MCF 10A (cell line): ENCODE measurements at regions not wholly inside any gene's neighbourhood (a gene's known extent, or its start where the extent isn't known, plus 50 kb on each side); places are given as distances from the start of the nearest gene placed in this dataset.

ENCODE experiments used
- BruUV-seq: library from RNA; stranded (reverse); fragments of 400-500 nt; replicated peaks from 2 replicates; lab custom pipeline; 2021; lab: Mats Ljungman, UMichigan
- CTCF ChIA-PET: fragments of 300-600 bp; sonication (Branson Sonifier 250); formaldehyde crosslinking; extraction: SDS; loops from one replicate; lab custom pipeline; 2021; ENCODE audit warnings: antibody characterized with exemption, inconsistent platforms; lab: Yijun Ruan, JAX
- POLR2A ChIA-PET: fragments of 300-600, 350-650 bp; sonication (Branson Sonifier 250); formaldehyde crosslinking; extraction: SDS; loops from one replicate; lab custom pipeline; 2020; ENCODE audit warnings: antibody characterized with exemption, inconsistent platforms; lab: Yijun Ruan, JAX
- DNase-seq: peaks from one replicate; pipeline ENCODE4 v3.0.0-alpha.2; 2018; ENCODE audit not compliant: unreplicated experiment
- H3K27ac Mint-ChIP-seq: one replicate; pipeline ENCODE4 v1.8.0; 2022; ENCODE audit warnings: mild to moderate bottlenecking, low read depth, mixed read lengths; ENCODE audit not compliant: unreplicated experiment
- H3K27me3 Mint-ChIP-seq: one replicate; pipeline ENCODE4 v1.8.0; 2022; ENCODE audit warnings: mixed read lengths; ENCODE audit not compliant: insufficient read depth, unreplicated experiment
- H3K36me3 Mint-ChIP-seq: one replicate; pipeline ENCODE4 v1.8.0; 2022; ENCODE audit warnings: mild to moderate bottlenecking, moderate library complexity, mixed read lengths; ENCODE audit not compliant: insufficient read depth, unreplicated experiment
- H3K4me1 Mint-ChIP-seq: one replicate; pipeline ENCODE4 v1.8.0; 2022; ENCODE audit warnings: mixed read lengths; ENCODE audit not compliant: insufficient read depth, unreplicated experiment
- H3K4me3 Mint-ChIP-seq: one replicate; pipeline ENCODE4 v1.8.0; 2022; ENCODE audit warnings: mild to moderate bottlenecking, moderate library complexity, mixed read lengths; ENCODE audit not compliant: unreplicated experiment
- H3K9me3 Mint-ChIP-seq: one replicate; pipeline ENCODE4 v1.8.0; 2022; ENCODE audit warnings: mixed read lengths; ENCODE audit not compliant: unreplicated experiment
- intact Hi-C: fragments of 100-400 bp; cut with micrococcal nuclease; formaldehyde crosslinking; loops from 2 replicates; pipeline ENCODE4 v1.14.1; 2022
- TF ChIP-seq, protein P1 (sequence below): fragments of 200-600 bp; IDR thresholded peaks from one replicate; pipeline ENCODE4 v1.8.0; 2022; ENCODE audit warnings: antibody characterized with exemption, mild to moderate bottlenecking; ENCODE audit not compliant: unreplicated experiment

- no peaks in the 10 kb centered on the region for H3K27me3 Mint-ChIP-seq
- intact Hi-C loops = no loop called here
- no peak overlapping the region for H3K27ac Mint-ChIP-seq
- TF ChIP-seq, protein P1, sequence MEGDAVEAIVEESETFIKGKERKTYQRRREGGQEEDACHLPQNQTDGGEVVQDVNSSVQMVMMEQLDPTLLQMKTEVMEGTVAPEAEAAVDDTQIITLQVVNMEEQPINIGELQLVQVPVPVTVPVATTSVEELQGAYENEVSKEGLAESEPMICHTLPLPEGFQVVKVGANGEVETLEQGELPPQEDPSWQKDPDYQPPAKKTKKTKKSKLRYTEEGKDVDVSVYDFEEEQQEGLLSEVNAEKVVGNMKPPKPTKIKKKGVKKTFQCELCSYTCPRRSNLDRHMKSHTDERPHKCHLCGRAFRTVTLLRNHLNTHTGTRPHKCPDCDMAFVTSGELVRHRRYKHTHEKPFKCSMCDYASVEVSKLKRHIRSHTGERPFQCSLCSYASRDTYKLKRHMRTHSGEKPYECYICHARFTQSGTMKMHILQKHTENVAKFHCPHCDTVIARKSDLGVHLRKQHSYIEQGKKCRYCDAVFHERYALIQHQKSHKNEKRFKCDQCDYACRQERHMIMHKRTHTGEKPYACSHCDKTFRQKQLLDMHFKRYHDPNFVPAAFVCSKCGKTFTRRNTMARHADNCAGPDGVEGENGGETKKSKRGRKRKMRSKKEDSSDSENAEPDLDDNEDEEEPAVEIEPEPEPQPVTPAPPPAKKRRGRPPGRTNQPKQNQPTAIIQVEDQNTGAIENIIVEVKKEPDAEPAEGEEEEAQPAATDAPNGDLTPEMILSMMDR = no peak
- ChIA-PET CTCF (interaction anchor here (1.3 kb wide), 1 partner anchor 23 kb away, joined by 3 read pairs; no protein-coding TSS in a partner anchor), POLR2A (no interaction called here)
- H3K4me1 Mint-ChIP-seq = no peaks in the 10 kb centered on the region
- no TSS peak for BruUV-seq
- H3K36me3 Mint-ChIP-seq = no peaks in the 10 kb centered on the region
- H3K9me3 Mint-ChIP-seq = no peaks in the 10 kb centered on the region
- no peak for DNase-seq
- no peak overlapping the region for H3K4me3 Mint-ChIP-seq
Observed at GRCh38 chr7:12091231-12091630, 119.9 kb upstream of the TMEM106B start.

DNA sequence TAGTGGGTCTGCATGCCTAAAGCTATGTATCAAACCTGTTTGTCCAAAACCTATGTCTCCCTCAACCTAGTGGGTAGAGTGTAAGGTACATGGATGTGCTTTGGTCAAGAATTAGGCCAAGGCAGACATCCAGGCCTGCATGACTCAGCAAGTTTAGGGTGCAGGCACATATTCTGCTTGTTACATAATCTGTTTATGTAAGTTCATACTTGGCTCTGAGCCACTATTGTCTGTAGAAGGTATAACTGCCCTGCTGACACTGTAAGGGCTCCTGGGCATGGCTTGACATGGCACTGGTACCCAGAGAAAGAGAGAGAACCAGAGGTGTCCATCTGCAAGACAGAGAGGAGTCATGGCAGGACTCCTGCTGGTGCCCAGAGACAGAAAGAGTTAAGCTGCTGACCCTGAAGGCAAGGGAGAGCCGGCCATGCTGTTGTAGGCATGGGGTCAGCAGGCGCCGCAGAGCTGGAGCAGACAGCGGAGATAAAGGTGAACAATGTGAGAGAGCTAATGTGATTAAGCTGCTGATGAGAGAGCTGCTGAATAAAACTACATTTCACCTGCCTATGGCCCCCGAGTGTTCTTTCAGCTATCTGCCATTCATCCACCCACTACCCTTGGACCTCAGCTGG lies 118.5 kb upstream of the TMEM106B start:
- ChIA-PET CTCF (no interaction called here), POLR2A (no interaction called here)
- intact Hi-C loops = no loop called here
- no TSS peak for BruUV-seq
- Mint-ChIP-seq H3K27me3 (no peaks in the 10 kb centered on the region), H3K27ac (no peak overlapping the region), H3K4me1 (no peaks in the 10 kb centered on the region), H3K4me3 (no peak overlapping the region), H3K9me3 (no peaks in the 10 kb centered on the region), H3K36me3 (no peaks in the 10 kb centered on the region)
- peak; percentile 30 for DNase-seq
- TF ChIP-seq, protein P1 = no peak

- ChIA-PET POLR2A (no interaction called here), CTCF (no interaction called here)
- no peak overlapping the region for H3K27ac Mint-ChIP-seq
- intact Hi-C loops = no loop called here
- H3K9me3 Mint-ChIP-seq = no peaks in the 10 kb centered on the region
- H3K4me3 Mint-ChIP-seq = no peak overlapping the region
- H3K27me3 Mint-ChIP-seq = no peaks in the 10 kb centered on the region
- no peaks in the 10 kb centered on the region for H3K36me3 Mint-ChIP-seq
- DNase-seq = no peak
- TF ChIP-seq, protein P1 = no peak
- H3K4me1 Mint-ChIP-seq = no peaks in the 10 kb centered on the region
- BruUV-seq = no TSS peak
Observed at GRCh38 chr7:12093365-12093764, 117.7 kb upstream of the TMEM106B start.

- no TSS peak for BruUV-seq
- ChIA-PET POLR2A (no interaction called here), CTCF (interaction anchor here (0.7 kb wide), 1 partner anchor 1735 kb away, joined by 3 read pairs; no protein-coding TSS in a partner anchor)
- no peak for DNase-seq
- Mint-ChIP-seq H3K4me1 (no peaks in the 10 kb centered on the region), H3K9me3 (peaks cover under 1% of the 10 kb centered on the region), H3K36me3 (no peaks in the 10 kb centered on the region), H3K27ac (no peak overlapping the region), H3K27me3 (no peaks in the 10 kb centered on the region), H3K4me3 (no peak overlapping the region)
- TF ChIP-seq, protein P1 = no peak
- intact Hi-C loops = no loop called here
Observed at GRCh38 chr7:12094365-12094921, 116.7 kb upstream of the TMEM106B start.
